DOHH2 (cell line): ENCODE measurements at regions not wholly inside any gene's neighbourhood (a gene's known extent, or its start where the extent isn't known, plus 50 kb on each side); places are given as distances from the start of the nearest gene placed in this dataset.

Experiments used
- EZH2phosphoT487 ChIP-seq: fragments of 200-600 bp; sonication (generic); IDR thresholded peaks from 2 replicates; pipeline ENCODE4 v1.6.1; 2017; ENCODE audit warnings: borderline replicate concordance, mild to moderate bottlenecking, antibody characterized with exemption, low read length, moderate library complexity, mixed read lengths
- TF ChIP-seq, protein P1 (sequence below): fragments of 200-600 bp; sonication (generic); IDR thresholded peaks from one replicate; pipeline ENCODE4 v1.5.1; 2014; ENCODE audit warnings: antibody characterized with exemption, mild to moderate bottlenecking, low read depth, low read length; ENCODE audit not compliant: poor library complexity, severe bottlenecking

DNA sequence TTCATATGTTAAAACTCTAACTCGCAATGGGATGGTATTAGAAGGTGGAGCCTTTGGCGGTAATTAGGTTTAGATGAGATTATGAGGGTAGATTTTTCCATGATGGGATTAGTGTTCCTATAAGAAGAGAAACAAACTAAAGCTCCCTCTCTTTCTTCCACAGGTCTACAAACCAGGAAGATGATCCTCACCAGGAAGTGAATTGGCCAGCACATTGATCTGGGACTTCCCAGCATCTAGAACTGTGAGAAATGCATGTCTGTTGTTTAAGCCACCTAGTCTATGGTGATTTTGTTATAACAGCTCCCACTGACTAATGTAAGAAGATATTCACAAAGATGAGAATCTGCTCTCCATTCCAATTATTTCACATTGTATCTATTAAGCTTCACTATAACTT is 2266.9 kb downstream of the PCDH7 start:
- TF ChIP-seq, protein P1, sequence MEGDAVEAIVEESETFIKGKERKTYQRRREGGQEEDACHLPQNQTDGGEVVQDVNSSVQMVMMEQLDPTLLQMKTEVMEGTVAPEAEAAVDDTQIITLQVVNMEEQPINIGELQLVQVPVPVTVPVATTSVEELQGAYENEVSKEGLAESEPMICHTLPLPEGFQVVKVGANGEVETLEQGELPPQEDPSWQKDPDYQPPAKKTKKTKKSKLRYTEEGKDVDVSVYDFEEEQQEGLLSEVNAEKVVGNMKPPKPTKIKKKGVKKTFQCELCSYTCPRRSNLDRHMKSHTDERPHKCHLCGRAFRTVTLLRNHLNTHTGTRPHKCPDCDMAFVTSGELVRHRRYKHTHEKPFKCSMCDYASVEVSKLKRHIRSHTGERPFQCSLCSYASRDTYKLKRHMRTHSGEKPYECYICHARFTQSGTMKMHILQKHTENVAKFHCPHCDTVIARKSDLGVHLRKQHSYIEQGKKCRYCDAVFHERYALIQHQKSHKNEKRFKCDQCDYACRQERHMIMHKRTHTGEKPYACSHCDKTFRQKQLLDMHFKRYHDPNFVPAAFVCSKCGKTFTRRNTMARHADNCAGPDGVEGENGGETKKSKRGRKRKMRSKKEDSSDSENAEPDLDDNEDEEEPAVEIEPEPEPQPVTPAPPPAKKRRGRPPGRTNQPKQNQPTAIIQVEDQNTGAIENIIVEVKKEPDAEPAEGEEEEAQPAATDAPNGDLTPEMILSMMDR: no peak
- TF ChIP-seq EZH2phosphoT487: no peak
